ENCODE measurements at regions not wholly inside any gene's neighbourhood (a gene's known extent, or its start where the extent isn't known, plus 50 kb on each side); places are given as distances from the start of the nearest gene placed in this dataset.

GRCh38 chr11:45092404-45092785 is 54.0 kb upstream of the PRDM11 start:
- no peaks in the 10 kb centered on the region for H3K36me3 ChIP-seq (ENCODE audit: control insufficient read depth in 2 of 2, insufficient read depth in 2 of 2, low read length in 1 of 2)
- peaks cover 2 to 23% of the 10 kb centered on the region in 2 donors for H3K4me1 ChIP-seq (ENCODE audit: control insufficient read depth in 2 of 2, insufficient read depth in 2 of 2, low read length in 1 of 2)
- no peak overlapping the region for H3K4me3 ChIP-seq (ENCODE audit: low read depth in 1 of 2, low read length in 2 of 2)
- WGBS, 2 donors, result 64 to 77% methylated on average over 5 of the region's 5 CpGs
- H3K9me3 ChIP-seq (ENCODE audit: control insufficient read depth in 2 of 2, insufficient read depth in 1 of 2, low read depth in 1 of 2, low read length in 1 of 2), result peaks cover 0 to 3% of the 10 kb centered on the region in 2 donors
- H3K27me3 ChIP-seq (ENCODE audit: control insufficient read depth in 1 of 2, insufficient read depth in 2 of 2, low read length in 2 of 2), result no peaks in the 10 kb centered on the region
- H3K27ac ChIP-seq (ENCODE audit: low read depth in 2 of 2, low read length in 1 of 2), result no peak overlapping the region

- WGBS, 2 donors, result 64 to 69% methylated on average over 15 of the region's 15 CpGs
- Histone ChIP-seq H3K9me3 (ENCODE audit: control insufficient read depth in 2 of 2, insufficient read depth in 1 of 2, low read depth in 1 of 2, low read length in 1 of 2) (peaks cover 0 to 3% of the 10 kb centered on the region in 2 donors), H3K4me3 (ENCODE audit: low read depth in 1 of 2, low read length in 2 of 2) (no peak overlapping the region), H3K27me3 (ENCODE audit: control insufficient read depth in 1 of 2, insufficient read depth in 2 of 2, low read length in 2 of 2) (no peaks in the 10 kb centered on the region), H3K27ac (ENCODE audit: low read depth in 2 of 2, low read length in 1 of 2) (no peak overlapping the region), H3K36me3 (ENCODE audit: control insufficient read depth in 2 of 2, insufficient read depth in 2 of 2, low read length in 1 of 2) (no peaks in the 10 kb centered on the region), H3K4me1 (ENCODE audit: control insufficient read depth in 2 of 2, insufficient read depth in 2 of 2, low read length in 1 of 2) (peaks cover 2 to 21% of the 10 kb centered on the region in 2 donors)
Observed at GRCh38 chr11:45092901-45093760, 53.3 kb upstream of the PRDM11 start.

- Histone ChIP-seq H3K4me3 (ENCODE audit: low read depth in 1 of 2, low read length in 2 of 2) (no peak overlapping the region), H3K36me3 (ENCODE audit: control insufficient read depth in 2 of 2, insufficient read depth in 2 of 2, low read length in 1 of 2) (no peaks in the 10 kb centered on the region), H3K4me1 (ENCODE audit: control insufficient read depth in 2 of 2, insufficient read depth in 2 of 2, low read length in 1 of 2) (peaks cover 2 to 16% of the 10 kb centered on the region in 2 donors), H3K27ac (ENCODE audit: low read depth in 2 of 2, low read length in 1 of 2) (no peak overlapping the region), H3K9me3 (ENCODE audit: control insufficient read depth in 2 of 2, insufficient read depth in 1 of 2, low read depth in 1 of 2, low read length in 1 of 2) (peaks cover 0 to 3% of the 10 kb centered on the region in 2 donors), H3K27me3 (ENCODE audit: control insufficient read depth in 1 of 2, insufficient read depth in 2 of 2, low read length in 2 of 2) (no peaks in the 10 kb centered on the region)
- WGBS, 2 donors, result 90 to 93% methylated on average over 8 of the region's 8 CpGs
Observed at GRCh38 chr11:45093761-45094455, 52.5 kb upstream of the PRDM11 start.

GRCh38 chr11:45094958-45095690 is 51.3 kb upstream of the PRDM11 start:
- Histone ChIP-seq H3K27ac (ENCODE audit: low read depth in 2 of 2, low read length in 1 of 2) (no peak overlapping the region), H3K27me3 (ENCODE audit: control insufficient read depth in 1 of 2, insufficient read depth in 2 of 2, low read length in 2 of 2) (no peaks in the 10 kb centered on the region), H3K4me3 (ENCODE audit: low read depth in 1 of 2, low read length in 2 of 2) (no peak overlapping the region), H3K36me3 (ENCODE audit: control insufficient read depth in 2 of 2, insufficient read depth in 2 of 2, low read length in 1 of 2) (no peaks in the 10 kb centered on the region), H3K9me3 (ENCODE audit: control insufficient read depth in 2 of 2, insufficient read depth in 1 of 2, low read depth in 1 of 2, low read length in 1 of 2) (peaks cover 0 to 3% of the 10 kb centered on the region in 2 donors), H3K4me1 (ENCODE audit: control insufficient read depth in 2 of 2, insufficient read depth in 2 of 2, low read length in 1 of 2) (peaks cover 2 to 14% of the 10 kb centered on the region in 2 donors)
- 82 to 86% methylated on average over 10 of the region's 10 CpGs for WGBS, 2 donors

GRCh38 chr11:45095691-45096010 is 50.8 kb upstream of the PRDM11 start:
- Histone ChIP-seq H3K27me3 (ENCODE audit: control insufficient read depth in 1 of 2, insufficient read depth in 2 of 2, low read length in 2 of 2) (no peaks in the 10 kb centered on the region), H3K27ac (ENCODE audit: low read depth in 2 of 2, low read length in 1 of 2) (no peak overlapping the region), H3K36me3 (ENCODE audit: control insufficient read depth in 2 of 2, insufficient read depth in 2 of 2, low read length in 1 of 2) (no peaks in the 10 kb centered on the region), H3K9me3 (ENCODE audit: control insufficient read depth in 2 of 2, insufficient read depth in 1 of 2, low read depth in 1 of 2, low read length in 1 of 2) (peaks cover 0 to 3% of the 10 kb centered on the region in 2 donors), H3K4me1 (ENCODE audit: control insufficient read depth in 2 of 2, insufficient read depth in 2 of 2, low read length in 1 of 2) (peaks cover 2 to 14% of the 10 kb centered on the region in 2 donors), H3K4me3 (ENCODE audit: low read depth in 1 of 2, low read length in 2 of 2) (no peak overlapping the region)
- WGBS, 2 donors, result 84 to 92% methylated on average over 6 of the region's 6 CpGs

- 52 to 56% methylated on average over 4 of the region's 4 CpGs for WGBS, 2 donors
- Histone ChIP-seq H3K4me3 (ENCODE audit: low read depth in 1 of 2, low read length in 2 of 2) (no peak overlapping the region), H3K27me3 (ENCODE audit: control insufficient read depth in 1 of 2, insufficient read depth in 2 of 2, low read length in 2 of 2) (no peaks in the 10 kb centered on the region), H3K27ac (ENCODE audit: low read depth in 2 of 2, low read length in 1 of 2) (no peak overlapping the region), H3K4me1 (ENCODE audit: control insufficient read depth in 2 of 2, insufficient read depth in 2 of 2, low read length in 1 of 2) (peaks cover 2 to 13% of the 10 kb centered on the region in 2 donors), H3K9me3 (ENCODE audit: control insufficient read depth in 2 of 2, insufficient read depth in 1 of 2, low read depth in 1 of 2, low read length in 1 of 2) (peaks cover 0 to 3% of the 10 kb centered on the region in 2 donors), H3K36me3 (ENCODE audit: control insufficient read depth in 2 of 2, insufficient read depth in 2 of 2, low read length in 1 of 2) (no peaks in the 10 kb centered on the region)
Observed at GRCh38 chr11:45096636-45097035, 49.8 kb upstream of the PRDM11 start.
